ENCODE measurements at regions not wholly inside any gene's neighbourhood (a gene's known extent, or its start where the extent isn't known, plus 50 kb on each side); places are given as distances from the start of the nearest gene placed in this dataset.

DNA sequence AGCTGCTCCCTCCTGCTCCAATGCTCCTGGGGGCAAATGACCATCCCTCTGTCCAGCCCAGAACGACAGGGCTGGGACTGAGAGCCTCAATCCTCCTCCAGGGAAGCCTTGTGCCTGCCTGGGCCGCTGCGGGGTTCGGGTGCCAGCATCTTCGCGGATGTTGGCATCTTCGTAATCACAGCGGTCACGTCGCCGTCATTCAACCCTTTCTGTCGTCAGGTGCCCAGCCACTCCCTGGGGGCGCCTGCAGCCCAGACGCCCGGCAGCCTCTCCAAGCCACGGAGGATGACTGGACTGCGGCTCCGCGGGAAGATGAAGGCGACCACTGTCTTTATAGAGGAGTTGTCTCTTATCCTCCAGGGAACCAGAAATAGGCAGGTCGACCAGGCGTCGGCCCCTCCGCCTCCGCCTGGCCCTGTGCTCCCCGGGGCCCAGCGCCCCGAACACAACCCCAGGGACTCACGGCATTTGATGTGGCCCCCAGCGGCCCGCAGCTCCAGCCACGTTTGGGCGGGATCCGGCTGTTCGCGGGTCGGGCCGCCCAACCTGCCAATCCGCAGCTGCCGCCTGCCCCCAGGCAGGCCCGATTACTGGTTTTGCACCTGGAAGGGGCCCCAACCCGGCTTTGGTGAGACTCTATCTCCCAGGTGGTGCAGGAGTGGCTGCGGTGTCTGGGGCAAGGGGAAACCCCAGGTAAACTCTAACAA, 113.9 kb downstream of the THNSL2 start:
- no peak for DNase-seq (ENCODE audit: low read depth in 2 of 2, low spot score in 1 of 2)

DNA sequence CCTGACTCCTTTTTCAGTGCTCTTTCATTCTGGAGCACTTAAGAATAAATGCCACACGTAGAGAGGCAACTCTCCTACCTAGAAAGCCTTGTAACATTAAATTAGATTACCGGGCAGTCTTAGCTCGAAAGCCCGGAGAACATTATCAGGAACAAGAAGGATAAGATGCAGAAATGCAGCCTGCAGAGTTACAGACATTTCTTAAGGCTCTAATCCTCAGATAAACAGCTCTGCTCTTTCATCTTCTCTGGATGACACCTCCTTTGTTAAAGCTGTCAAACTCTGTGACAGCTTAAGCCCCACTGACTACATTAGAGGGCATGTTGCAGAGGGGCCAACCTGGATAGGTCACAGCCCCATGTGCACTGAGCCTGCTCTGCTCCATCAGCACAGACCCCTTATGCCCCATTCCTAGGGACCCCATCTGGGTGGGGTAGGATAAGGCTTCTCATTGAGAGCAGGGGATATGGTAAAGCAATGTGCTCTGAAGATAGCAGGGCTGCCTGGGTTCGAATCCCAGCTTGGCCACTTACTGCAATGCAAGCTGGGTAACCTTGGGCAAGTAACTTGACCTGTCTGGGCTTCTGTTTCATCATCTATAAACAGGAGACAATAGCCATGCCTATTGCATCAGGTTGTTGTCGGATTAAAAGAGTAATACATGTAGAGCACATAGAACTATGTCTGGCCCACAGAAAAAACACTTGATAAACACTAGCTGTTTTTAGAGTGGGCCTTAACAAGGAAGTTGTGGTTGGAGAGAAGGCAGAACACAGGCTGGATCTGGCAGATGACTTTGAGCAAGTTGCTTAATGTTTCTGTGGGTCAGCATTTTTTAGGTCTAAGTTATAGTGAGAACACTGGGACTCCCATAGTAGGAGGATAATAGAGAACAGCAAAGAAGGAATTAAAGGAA, 111.4 kb downstream of the THNSL2 start:
- no peak for DNase-seq (ENCODE audit: low read depth in 2 of 2, low spot score in 1 of 2)

DNA sequence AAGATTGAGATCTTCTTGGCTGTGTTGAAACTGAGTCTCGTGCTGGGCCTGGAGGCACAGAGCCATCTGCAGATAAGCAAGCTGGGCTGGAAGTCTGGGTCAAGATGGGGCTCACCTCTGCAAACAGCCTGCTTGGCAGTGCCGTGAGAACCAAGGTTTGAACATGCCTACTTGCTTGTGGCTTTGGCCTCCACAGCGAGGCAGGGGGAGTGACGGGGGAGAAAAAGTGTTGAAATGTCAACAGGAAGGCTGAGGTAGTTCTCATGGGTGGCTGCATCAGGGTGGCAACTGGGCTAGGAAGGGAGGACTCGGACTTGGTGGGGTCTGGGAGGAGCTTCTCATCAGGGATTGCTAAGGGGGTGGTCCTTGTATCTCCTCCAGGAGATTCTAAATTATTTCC, 99.7 kb downstream of the THNSL2 start:
- DNase-seq (ENCODE audit: low read depth in 2 of 2, low spot score in 1 of 2): no peak

DNA sequence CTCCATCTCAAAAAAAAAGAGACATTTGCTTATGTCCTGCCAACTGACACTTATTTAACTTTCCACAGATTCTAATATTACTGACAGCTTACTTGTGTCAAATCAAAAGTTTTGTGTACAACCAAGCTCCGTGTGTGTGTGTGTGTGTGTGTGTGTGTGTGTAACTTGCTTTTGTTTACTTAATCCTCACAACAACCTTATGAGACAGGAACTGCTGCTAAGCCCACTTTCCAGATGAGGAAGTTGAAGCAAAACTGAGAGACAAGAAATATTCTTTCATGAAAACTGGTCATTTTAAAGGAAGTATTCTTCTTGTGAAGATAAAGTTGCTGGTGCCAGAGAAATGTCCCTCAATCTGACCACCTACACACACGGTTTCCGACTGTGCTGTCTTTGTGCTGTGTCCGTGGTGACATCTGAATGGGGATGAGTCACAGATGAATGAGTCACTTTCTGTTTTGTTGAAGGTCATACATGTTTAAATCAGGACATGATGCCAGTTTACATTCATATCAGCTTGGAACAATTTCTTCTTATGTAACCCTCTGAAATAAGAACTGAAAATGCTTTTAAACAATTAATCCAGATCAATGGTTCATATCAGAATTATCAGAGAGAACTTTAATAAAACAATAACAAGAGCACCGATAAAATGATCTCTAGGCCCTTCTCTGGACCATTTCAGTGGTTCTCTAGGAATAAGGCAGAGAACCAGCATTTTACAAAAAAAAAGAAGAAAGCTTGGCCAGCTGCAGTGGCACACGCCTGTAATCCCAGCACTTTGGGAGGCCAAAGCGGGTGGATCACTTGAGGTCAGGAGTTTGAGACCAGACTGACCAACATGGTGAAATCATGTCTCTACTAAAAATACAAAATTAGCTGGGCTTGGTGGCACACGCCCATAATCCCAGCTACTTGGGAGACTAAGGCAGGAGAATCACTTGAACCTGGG, 95.5 kb downstream of the THNSL2 start:
- DNase-seq (ENCODE audit: low read depth in 2 of 2, low spot score in 1 of 2): no peak

DNA sequence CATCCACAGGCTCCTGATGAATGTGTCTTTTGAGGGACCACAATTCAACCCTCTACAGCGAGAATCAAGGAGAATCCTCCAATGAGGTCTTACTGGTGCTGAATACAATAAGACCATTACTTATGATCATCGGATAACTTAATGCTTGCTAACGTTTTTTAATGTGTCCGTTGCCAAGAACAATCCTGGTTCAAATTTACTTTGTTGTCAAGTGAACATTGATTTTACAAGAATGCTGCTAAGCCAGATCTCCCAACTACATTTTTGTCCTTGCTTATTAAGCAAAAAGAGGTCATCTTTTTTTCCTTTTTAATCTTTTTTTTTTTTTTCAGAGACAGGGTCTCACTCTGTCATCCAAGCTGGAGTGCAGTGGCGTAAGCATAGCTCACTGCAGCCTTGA, 93.7 kb downstream of the THNSL2 start:
- no peak for DNase-seq (ENCODE audit: low read depth in 2 of 2, low spot score in 1 of 2)

DNA sequence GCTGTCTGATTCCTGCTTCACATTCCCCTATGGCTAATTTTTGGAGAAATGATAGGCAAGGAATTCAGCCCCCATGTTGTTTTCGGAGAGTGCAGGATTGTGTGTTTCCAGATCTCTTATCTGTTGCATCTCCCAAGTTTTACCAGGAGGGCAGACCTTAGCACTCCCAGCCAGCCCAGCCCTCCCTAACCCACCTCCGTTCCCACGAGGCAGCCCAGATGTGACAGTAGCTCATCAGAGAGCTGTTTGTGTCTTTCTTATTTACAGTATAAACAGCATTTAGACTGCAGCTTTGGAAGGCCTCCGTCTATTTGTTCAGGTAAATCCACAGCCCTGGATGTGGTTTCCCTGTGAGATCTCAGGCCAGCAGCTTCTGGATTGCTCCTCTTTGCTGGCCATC, 91.6 kb downstream of the THNSL2 start:
- no peak for DNase-seq (ENCODE audit: low read depth in 2 of 2, low spot score in 1 of 2)

DNA sequence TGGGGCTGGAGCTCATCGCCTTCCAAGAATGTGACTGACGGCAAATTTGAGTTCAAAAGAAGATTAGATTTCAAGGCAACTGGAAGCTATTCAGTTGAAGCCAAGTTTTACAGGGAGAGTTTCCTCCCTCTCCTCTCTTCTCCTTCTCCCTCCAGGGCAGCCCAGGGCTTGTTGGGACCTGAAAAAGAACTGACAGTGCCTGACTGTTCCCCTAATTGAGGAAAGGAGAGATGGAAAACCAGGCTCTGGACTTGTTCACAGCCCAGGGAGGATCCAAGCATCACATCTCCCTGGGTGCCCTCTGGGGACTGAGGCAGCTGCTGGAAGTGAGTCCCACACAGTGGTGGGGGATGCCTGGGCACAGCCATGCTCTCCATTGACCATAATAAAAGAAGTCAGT, 88.1 kb downstream of the THNSL2 start:
- no peak for DNase-seq (ENCODE audit: low read depth in 2 of 2, low spot score in 1 of 2)

DNA sequence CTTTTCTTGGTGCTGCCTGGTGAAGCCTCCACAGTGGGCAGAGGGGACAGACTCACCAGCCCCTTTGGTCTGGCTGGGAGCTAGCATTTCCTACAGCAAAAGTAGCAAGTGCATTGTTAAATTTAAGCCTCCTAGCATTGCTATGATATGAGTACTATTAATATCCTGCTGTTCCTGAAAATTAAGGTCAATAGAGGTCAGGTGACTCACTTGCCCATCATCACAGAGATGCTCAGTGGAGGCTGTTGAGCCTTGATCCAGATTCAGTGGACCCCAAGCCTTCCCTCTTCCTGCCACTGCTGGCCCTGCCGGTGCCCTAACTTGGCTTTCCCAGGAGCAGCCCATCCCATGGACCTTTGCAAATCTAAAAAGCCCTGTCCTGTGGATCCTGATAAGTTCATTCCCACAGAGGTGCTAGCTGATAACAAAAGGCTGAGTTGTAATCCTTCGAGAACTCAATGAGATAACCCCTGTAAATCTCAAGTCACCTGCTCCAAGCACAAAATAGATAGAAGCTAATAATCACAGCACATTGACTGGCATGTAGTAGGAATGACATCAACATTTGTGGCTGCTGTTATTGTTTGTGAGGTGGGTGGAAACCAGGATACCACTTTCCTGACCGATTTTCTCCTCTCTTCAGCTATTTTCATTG, 84.4 kb downstream of the THNSL2 start:
- DNase-seq (ENCODE audit: low read depth in 2 of 2, low spot score in 1 of 2): no peak

DNA sequence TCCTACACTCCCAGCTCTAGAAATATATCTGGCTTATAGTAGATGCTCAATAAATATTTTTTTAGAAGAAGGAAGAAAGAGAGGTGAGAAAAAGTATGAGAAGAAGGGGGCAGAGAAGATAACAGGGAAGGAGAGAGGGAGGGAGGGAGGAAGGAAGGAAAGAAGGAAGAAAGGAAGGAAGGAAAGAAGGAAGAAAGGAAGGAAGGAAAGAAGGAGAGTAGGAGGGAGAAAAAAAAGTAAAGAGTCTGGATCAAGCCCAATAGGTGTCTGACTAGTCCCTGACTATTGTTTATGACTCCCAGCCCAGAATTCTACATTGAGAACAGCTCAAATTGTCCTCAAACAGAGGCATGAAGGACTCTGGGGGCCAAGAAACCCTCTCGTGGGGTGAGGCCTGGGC, 83.9 kb downstream of the THNSL2 start:
- no peak for DNase-seq (ENCODE audit: low read depth in 2 of 2, low spot score in 1 of 2)

DNA sequence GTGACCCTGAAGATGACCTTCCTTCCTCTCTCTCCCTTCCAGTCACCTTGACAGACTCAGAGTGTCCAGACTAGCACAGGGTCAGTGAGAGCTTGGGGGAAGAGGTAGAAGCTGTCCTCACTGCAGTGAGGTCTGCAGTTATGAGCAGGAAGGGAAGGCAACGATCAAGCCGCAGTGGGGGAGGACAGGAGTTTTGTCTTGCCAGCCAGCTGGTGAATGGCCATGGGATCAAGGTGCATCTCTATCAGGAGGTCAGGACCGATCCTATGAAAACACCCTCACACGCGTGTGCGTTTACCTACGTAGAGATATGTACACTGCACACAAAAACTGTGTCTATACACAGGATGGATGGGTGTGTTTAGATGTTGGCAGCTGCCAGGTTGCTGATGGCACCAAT, 83.2 kb downstream of the THNSL2 start:
- no peak for DNase-seq (ENCODE audit: low read depth in 2 of 2, low spot score in 1 of 2)

DNA sequence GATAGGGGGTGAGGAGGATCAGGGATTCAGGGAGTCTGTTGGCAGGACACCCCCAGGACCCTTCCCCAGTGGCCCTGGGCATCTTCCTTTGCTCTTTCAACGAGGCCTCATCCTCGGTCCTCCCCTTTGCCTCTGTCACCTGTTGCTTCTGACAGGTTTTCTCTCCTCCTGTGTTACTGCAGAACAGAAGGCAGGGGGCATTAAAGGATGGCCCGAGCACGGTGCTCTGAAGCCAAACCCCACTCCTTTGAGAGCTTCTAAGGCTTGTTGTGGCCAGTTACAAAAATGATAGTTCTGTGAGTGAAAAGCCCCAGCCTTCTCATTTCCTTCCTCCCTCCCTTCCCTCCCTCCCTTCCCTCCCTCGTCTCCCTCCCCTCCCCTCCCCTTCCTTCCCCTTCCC, 82.5 kb downstream of the THNSL2 start:
- no peak for DNase-seq (ENCODE audit: low read depth in 2 of 2, low spot score in 1 of 2)

DNA sequence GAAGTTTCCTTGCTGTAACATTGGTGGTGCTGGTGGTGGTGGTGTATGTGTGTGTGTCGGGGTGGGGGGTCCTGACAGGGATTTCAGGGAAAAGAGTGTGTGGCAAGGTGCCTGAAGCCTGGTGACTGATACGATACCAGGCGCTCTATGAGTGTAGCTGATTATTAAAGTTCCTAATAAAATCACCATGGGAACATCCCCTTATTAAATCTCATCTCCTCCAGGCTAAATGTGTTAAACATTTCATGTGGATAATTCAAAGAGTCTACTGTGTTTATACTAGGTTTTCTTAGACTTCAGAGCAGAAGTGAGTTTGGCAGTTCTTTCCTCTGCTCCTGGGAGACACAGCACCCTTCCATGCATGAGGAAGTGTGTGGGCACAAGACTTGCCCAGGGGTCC, 82.0 kb downstream of the THNSL2 start:
- no peak for DNase-seq (ENCODE audit: low read depth in 2 of 2, low spot score in 1 of 2)

DNA sequence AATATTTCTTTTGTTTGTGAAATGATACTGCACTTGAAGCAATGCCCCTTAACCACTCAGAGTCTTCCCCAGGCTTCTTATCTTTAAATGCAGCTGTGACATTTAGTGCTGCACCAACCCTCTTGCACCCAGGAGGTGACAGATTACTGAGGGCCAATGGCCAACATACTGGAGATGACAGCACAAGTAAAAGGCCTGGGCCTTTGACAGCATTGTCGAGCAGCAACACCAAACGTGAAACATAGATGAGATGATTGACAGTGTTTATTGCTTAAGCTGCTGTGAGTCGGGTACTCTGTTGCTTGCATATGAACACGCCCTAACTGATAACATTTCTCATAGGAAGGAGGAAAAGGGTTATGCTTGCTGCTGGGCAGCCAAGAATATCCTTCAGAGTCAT, 80.3 kb downstream of the THNSL2 start:
- no peak for DNase-seq (ENCODE audit: low read depth in 2 of 2, low spot score in 1 of 2)

DNA sequence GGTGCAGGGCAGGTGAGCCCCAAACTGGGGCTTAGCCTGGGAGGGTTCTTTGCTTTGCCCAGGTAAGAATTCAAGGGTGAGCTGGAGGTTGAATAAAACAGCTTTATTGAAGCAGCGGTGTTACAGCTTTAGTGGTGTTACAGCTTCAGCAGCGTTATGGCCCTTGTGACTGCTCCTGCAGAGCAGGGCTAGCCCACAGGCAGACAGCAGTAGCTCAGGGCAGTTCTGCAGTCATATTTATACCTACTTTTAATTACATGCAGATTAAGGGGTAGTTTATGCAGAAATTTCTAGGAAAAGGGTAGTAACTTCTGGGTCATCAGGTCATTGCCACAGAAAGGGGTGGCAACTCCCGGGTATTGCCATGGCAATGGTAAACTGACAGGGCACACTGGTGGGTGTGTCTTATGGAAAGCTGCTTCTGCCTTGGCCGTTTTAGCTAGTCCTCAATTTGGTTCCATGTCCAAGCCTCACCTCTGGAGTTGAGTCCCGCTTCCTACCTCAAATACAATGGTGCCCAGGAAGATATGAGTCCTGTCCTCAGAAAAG, 78.2 kb downstream of the THNSL2 start:
- no peak for DNase-seq (ENCODE audit: low read depth in 2 of 2, low spot score in 1 of 2)

DNA sequence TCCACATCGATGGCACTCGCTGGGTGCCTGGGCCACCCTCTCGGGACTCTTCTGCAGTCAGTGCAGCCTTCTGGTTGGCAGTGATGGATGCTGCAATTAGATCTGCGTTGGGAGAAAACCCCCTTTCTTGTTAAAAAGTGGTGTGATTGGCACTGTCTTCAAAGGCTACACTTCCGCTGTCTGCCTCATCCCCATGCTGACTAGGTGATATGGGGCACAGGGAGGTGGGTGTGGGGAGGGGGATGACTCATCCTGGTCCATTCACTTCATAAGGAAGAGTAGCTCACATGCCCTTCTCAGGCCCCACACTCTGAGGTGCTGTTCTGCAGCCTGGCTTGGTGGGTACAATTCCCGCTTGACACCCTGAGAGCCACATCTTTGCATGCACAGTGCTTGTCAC, 77.4 kb downstream of the THNSL2 start:
- DNase-seq (ENCODE audit: low read depth in 2 of 2, low spot score in 1 of 2): no peak

DNA sequence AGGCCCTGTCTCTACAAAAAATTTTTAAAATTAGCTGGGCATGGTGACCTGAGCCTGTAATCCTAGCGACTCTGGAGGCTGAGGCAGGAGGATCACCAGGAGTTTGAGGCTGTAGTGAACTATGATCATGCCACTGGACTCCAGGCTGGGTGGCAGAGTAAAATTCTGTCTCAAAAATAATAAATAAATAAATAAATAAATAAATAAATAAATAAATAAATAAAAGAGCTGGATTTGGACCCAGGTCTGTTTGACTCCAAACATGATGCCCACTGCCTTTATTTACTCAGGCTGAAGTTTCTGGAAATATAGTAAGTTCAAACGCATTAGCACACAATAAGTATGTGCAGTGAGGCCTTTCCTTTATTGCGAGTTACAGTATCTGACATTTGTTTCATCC, 75.0 kb downstream of the THNSL2 start:
- no peak for DNase-seq (ENCODE audit: low read depth in 2 of 2, low spot score in 1 of 2)

DNA sequence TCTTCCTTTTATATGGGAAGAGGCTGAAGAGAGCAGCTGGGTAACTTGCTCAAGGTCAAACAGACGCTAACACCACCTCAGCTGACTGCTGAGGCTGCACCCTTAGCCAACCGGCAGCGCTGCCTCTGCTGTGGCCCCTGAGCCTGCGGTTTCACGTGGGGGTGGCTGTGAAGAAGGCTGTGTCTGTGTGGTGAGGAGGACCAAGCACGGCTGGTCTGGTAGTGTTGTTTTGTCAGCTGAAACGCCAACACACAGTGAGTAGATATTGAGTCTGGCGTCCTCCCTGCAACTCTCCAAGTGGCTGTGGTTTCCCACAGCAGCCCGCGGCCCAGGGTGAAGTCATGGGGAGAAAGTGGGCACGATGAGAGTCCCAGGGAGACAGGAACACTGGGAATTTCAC, 69.6 kb downstream of the THNSL2 start:
- peak in 1 of 2 donors; percentile 23 for DNase-seq (ENCODE audit: low read depth in 2 of 2, low spot score in 1 of 2)

DNA sequence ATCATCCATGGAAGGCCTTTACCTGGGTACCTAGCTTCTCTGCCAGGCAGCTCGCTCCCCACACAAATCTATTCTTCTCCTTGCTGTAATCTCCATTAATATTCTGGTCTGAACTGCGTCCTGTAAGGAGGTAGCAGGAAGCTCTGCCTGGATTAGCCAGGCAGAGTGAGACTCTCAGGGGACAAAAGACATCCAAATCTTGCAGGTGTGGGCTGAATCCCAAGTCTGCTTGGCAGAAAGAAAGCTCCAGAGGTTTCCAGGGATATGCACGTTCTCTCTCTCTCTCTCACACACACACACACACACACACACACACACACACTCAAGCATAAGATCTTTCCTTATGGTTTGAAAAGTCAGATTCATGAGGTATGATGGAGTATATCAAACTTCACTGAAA, 66.5 kb downstream of the THNSL2 start:
- no peak for DNase-seq (ENCODE audit: low read depth in 2 of 2, low spot score in 1 of 2)

All from stimulated activated CD8-positive, alpha-beta memory T cell treated with anti-CD3 and anti-CD28 coated beads, Interleukin-4, amount 100 ng/mL, for 4 hours (primary cell).